ENCODE measurements at regions not wholly inside any gene's neighbourhood (a gene's known extent, or its start where the extent isn't known, plus 50 kb on each side); places are given as distances from the start of the nearest gene placed in this dataset.

- DNase-seq (ENCODE audit: low read depth) = no peak
- no peak for TF ChIP-seq CTCF (IDR thresholded peaks at IDR 0.05; ENCODE audit: low read length, missing control alignments)
- no peak overlapping the region for H3K4me3 ChIP-seq (replicated peaks; ENCODE audit: low read depth, low read length)
These were observed 488.7 kb upstream of the SPRED2 start for GRCh38 chr2:65921116-65921515.

DNA sequence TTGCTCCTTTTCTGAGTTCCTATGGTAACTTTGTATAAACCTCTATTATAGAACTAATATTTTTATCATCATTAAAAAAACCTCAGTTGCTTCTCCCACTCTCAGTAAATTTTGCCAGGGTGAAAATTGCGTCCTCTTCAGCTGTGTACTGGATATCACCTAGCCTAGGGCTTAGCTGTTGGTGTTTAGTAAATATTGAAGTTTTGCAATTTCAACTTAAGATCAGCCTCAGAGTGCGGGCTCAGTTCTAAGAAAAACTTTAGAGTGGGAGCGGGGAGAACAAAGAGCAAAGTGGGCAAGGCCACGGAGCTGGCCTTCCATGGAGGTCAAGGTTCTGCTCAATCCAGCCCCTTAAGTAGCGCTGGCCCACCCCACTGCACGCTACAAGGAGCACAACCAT is 488.3 kb upstream of the SPRED2 start:
- no peak for TF ChIP-seq CTCF (IDR thresholded peaks at IDR 0.05; ENCODE audit: low read length, missing control alignments)
- DNase-seq (ENCODE audit: low read depth) = no peak
- no peak overlapping the region for H3K4me3 ChIP-seq (replicated peaks; ENCODE audit: low read depth, low read length)

- no peak overlapping the region for H3K4me3 ChIP-seq (replicated peaks; ENCODE audit: low read depth, low read length)
- no peak for DNase-seq (ENCODE audit: low read depth)
- TF ChIP-seq CTCF (IDR thresholded peaks at IDR 0.05; ENCODE audit: low read length, missing control alignments) = no peak
These were observed 487.3 kb upstream of the SPRED2 start for GRCh38 chr2:65919550-65920188.

DNA sequence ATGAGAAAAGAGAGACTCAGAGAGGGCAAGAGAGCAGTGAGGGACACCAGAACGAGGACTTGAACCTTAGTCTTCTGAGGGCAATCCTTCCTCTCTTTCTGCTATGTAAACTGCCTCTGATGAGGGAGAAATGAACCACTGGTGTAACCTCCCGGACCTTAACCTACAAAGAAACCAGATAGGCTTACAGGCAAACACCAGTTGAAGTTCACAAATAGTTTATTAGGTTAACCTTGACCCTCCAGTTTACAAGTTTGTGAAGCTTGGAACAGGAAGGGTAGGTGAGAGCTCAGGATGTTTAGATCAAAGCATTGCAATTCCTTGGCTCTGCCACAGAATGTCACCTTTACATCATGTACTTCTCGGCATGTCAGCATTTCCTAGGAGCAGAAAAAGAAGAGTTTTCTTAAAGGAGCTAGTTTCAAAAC is 486.4 kb upstream of the SPRED2 start:
- H3K4me3 ChIP-seq (replicated peaks; ENCODE audit: low read depth, low read length) = no peak overlapping the region
- no peak for TF ChIP-seq CTCF (IDR thresholded peaks at IDR 0.05; ENCODE audit: low read length, missing control alignments)
- DNase-seq (ENCODE audit: low read depth) = no peak

DNA sequence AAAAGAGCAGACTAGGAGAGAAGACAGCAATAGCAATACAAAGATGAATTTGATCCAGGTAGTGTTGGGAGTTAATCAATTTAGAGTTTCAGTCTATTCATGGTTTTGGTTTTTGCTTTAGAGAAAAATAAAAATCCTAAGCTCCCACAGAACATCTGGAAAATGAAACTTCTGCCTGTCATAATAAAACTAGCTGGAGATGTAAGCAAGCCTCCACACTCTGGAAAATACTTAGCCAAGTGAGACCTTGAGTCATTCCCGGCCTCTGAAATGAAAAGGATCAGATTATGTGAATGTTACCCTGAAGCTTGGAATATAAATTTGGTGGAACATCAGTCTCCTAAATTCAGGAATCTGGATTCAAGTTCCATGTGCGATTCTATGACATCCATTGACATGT is 485.6 kb upstream of the SPRED2 start:
- no peak for DNase-seq (ENCODE audit: low read depth)
- TF ChIP-seq CTCF (IDR thresholded peaks at IDR 0.05; ENCODE audit: low read length, missing control alignments) = no peak
- no peak overlapping the region for H3K4me3 ChIP-seq (replicated peaks; ENCODE audit: low read depth, low read length)

- H3K4me3 ChIP-seq (replicated peaks; ENCODE audit: low read depth, low read length) = no peak overlapping the region
- TF ChIP-seq CTCF (IDR thresholded peaks at IDR 0.05; ENCODE audit: low read length, missing control alignments) = no peak
- DNase-seq (ENCODE audit: low read depth) = no peak
These were observed 484.4 kb upstream of the SPRED2 start for GRCh38 chr2:65916785-65917295.

DNA sequence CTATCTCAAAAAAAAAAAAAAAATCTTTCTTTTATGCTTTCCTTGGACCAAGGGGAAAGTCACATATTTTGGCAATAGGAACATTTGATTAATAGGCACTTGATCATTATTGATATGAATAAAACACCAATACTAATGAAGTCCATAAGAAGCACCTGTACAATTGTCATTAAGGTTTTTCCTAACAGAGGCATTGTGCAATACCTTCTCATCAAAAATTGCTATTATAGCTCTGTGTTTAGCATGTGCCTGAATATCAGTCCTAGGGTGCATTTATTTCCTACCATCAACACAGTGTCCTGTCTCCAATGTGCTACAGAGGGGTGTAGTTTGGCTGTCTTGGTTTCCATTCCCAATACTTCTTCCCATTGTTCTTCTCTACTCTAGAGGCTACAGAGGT is 483.8 kb upstream of the SPRED2 start:
- DNase-seq (ENCODE audit: low read depth) = no peak
- TF ChIP-seq CTCF (IDR thresholded peaks at IDR 0.05; ENCODE audit: low read length, missing control alignments) = no peak
- no peak overlapping the region for H3K4me3 ChIP-seq (replicated peaks; ENCODE audit: low read depth, low read length)

All from fibroblast of pulmonary artery (primary cell).